ENCODE measurements at regions not wholly inside any gene's neighbourhood (a gene's known extent, or its start where the extent isn't known, plus 50 kb on each side); places are given as distances from the start of the nearest gene placed in this dataset.
A peak's percentile ranks its signal among the peaks of the same experiment; 100 is the strongest.

- intact Hi-C loops (cut with DNase I; ENCODE audit: low total_unique reads), result no loop called here
- H3K36me3 ChIP-seq (ENCODE audit: low read depth, missing control alignments), result no peaks in the 10 kb centered on the region
- no peak for TF ChIP-seq CTCF (IDR thresholded peaks at IDR 0.05)
- TF ChIP-seq POLR2A (IDR thresholded peaks at IDR 0.05), result no peak
- no peaks in the 10 kb centered on the region for H3K27me3 ChIP-seq
- DNase-seq, result no peak
- no peak overlapping the region for H3K4me3 ChIP-seq
- H3K4me1 ChIP-seq, result peaks cover 16% of the 10 kb centered on the region
- no peaks in the 10 kb centered on the region for H3K9me3 ChIP-seq
- no peak overlapping the region for H3K27ac ChIP-seq
Observed at GRCh38 chr6:139904158-139904533, 529.7 kb upstream of the CITED2 start.

- intact Hi-C loops (cut with DNase I; ENCODE audit: low total_unique reads), result no loop called here
- no peak overlapping the region for H3K27ac ChIP-seq
Observed at GRCh38 chr6:139903411-139904157, 529.1 kb upstream of the CITED2 start.

GRCh38 chr6:139895205-139895793 is 520.9 kb upstream of the CITED2 start:
- intact Hi-C loops (cut with DNase I; ENCODE audit: low total_unique reads), result loop anchor here (10.0 kb wide), 1 partner anchor 50 kb away; no protein-coding TSS in a partner anchor
- Histone ChIP-seq H3K4me3 (no peak overlapping the region), H3K27ac (no peak overlapping the region), H3K4me1 (no peaks in the 10 kb centered on the region), H3K9me3 (no peaks in the 10 kb centered on the region), H3K36me3 (ENCODE audit: low read depth, missing control alignments) (no peaks in the 10 kb centered on the region), H3K27me3 (no peaks in the 10 kb centered on the region)
- 97 to 100% methylated on average over 1 of the region's 1 CpG for WGBS, 2 donors
- TF ChIP-seq CTCF (IDR thresholded peaks at IDR 0.05) (peak in 1 of 3 experiments; percentile 17), POLR2A (IDR thresholded peaks at IDR 0.05) (no peak)
- DNase-seq, result no peak

More at GRCh38 chr6:139903411-139904157, 529.1 kb upstream of the CITED2 start:
- Histone ChIP-seq H3K4me3 (no peak overlapping the region), H3K27me3 (no peaks in the 10 kb centered on the region), H3K36me3 (ENCODE audit: low read depth, missing control alignments) (no peaks in the 10 kb centered on the region), H3K9me3 (no peaks in the 10 kb centered on the region), H3K4me1 (peaks cover 16% of the 10 kb centered on the region)
- WGBS, 2 donors, result 87 to 91% methylated on average over 2 of the region's 2 CpGs
- DNase-seq, result no peak
- TF ChIP-seq CTCF (IDR thresholded peaks at IDR 0.05) (no peak), POLR2A (IDR thresholded peaks at IDR 0.05) (no peak)

- Histone ChIP-seq H3K27ac (peak overlapping the region in 1 of 2 donors; percentile 43), H3K27me3 (no peaks in the 10 kb centered on the region), H3K4me1 (no peaks in the 10 kb centered on the region), H3K36me3 (ENCODE audit: low read depth, missing control alignments) (no peaks in the 10 kb centered on the region), H3K9me3 (no peaks in the 10 kb centered on the region), H3K4me3 (no peak overlapping the region)
- TF ChIP-seq CTCF (IDR thresholded peaks at IDR 0.05) (no peak), POLR2A (IDR thresholded peaks at IDR 0.05) (no peak)
- WGBS, 2 donors, result 34 to 64% methylated on average over 7 to 8 of the region's 8 CpGs
- peak; percentile 60 for DNase-seq
- intact Hi-C loops (cut with DNase I; ENCODE audit: low total_unique reads), result loop anchor here (10.0 kb wide), 1 partner anchor 51 kb away; no protein-coding TSS in a partner anchor
Observed at GRCh38 chr6:139894271-139894670, 519.8 kb upstream of the CITED2 start.
